Germinal center (tissue), 1 donor: ENCODE measurements at regions not wholly inside any gene's neighbourhood (a gene's known extent, or its start where the extent isn't known, plus 50 kb on each side); places are given as distances from the start of the nearest gene placed in this dataset.
"Not testable (repeated sequence)": the region's sequence is repeated elsewhere in the genome, so short reads cannot be mapped to it uniquely, and the experiment has no call there.

Experiments used
- DNase-seq: peaks from one replicate; pipeline ENCODE4 v3.0.0; 2012; ENCODE audit warnings: mixed read lengths, low spot score

DNA sequence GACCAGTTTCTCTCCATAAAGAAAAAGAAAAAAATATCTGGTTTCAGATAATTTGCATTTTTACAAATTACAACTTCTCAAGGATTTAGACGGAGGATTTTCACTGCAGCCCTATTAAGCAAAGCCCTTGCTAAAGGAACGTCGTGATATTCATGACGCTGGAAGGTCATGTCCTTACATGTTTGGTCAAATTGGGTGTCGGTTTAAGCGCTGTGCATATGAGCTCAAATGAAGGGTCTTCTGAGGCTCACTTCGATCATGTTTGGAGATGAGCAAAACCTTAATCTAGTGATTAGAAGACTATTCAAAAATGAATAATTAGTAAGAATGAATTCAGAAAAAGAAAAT, 67.3 kb upstream of the USP15 start:
- no peak for DNase-seq

GRCh38 chr12:62194031-62194430, 66.2 kb upstream of the USP15 start:
- DNase-seq, result no peak

- DNase-seq, result no peak
Observed at GRCh38 chr12:62194616-62195015, 65.6 kb upstream of the USP15 start.

GRCh38 chr12:62196146-62196545, 64.1 kb upstream of the USP15 start:
- no peak for DNase-seq

- DNase-seq, result not testable (repeated sequence)
Observed at GRCh38 chr12:62202861-62203260, 57.3 kb upstream of the USP15 start.

DNA sequence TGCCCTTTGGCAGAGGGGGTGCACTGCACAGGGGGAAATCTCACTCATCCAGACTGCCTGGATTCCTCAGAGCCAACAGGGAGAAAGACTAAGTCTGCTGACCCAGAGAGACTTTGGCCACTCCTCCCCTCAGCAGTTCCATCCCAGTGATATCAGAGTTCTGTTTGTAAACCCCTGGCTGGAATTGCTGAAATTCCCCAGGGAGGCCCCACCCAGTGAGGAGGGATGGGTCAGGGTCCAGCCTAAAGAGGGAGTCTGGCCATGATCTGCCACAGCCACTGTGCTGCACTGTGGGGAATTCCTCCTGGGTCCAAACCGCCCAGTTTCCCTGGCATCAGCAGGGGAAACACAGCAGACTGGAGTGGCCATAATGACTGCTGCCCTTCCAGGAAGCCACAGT, 54.9 kb upstream of the USP15 start:
- DNase-seq, result no peak

- DNase-seq, result no peak
Observed at GRCh38 chr12:62207248-62207647, 53.0 kb upstream of the USP15 start.
